ENCODE measurements at regions not wholly inside any gene's neighbourhood (a gene's known extent, or its start where the extent isn't known, plus 50 kb on each side); places are given as distances from the start of the nearest gene placed in this dataset.

GRCh38 chr5:61887271-61887670 lies 418.7 kb upstream of the KIF2A start:
- no peak for DNase-seq
- H3K27ac Mint-ChIP-seq: no peak overlapping the region
- no peak for ATAC-seq (ENCODE audit: low read depth in 2 of 2)
- H3K9me3 Mint-ChIP-seq: peaks cover 6 to 34% (median 12%) of the 10 kb centered on the region in 7 donors
- H3K4me1 Mint-ChIP-seq: no peaks in the 10 kb centered on the region
- H3K4me3 Mint-ChIP-seq: no peak overlapping the region
- peaks cover 0 to 6% (median 4%) of the 10 kb centered on the region in 3 donors for H3K27me3 Mint-ChIP-seq
- H3K36me3 Mint-ChIP-seq: no peaks in the 10 kb centered on the region

DNA sequence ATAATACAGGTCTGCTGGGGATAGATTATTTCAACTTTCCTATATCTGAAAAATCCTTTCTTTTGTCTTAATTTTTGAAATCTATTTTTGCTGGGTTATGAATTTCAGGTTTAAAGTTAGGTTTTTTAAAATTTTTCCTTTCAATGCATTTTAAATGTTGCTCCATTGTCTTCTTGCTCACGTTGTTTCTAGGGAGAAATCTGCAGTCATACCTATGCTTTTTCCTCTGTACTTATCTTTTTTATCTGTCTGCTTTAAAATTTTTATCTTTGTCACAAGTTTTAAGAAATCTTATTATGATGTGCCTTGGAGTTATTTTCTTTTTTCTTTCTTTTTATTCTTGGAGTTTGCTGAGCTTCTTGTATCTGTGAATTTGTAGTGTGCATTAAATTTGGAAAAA lies 412.0 kb upstream of the KIF2A start:
- no peaks in the 10 kb centered on the region for H3K36me3 Mint-ChIP-seq
- H3K4me1 Mint-ChIP-seq: no peaks in the 10 kb centered on the region
- DNase-seq: no peak
- ATAC-seq (ENCODE audit: low read depth in 2 of 2): no peak
- H3K27me3 Mint-ChIP-seq: peaks cover 0 to 3% (median 0%) of the 10 kb centered on the region in 3 donors
- H3K27ac Mint-ChIP-seq: no peak overlapping the region
- H3K4me3 Mint-ChIP-seq: no peak overlapping the region
- peaks cover 0 to 35% (median 15%) of the 10 kb centered on the region in 7 donors for H3K9me3 Mint-ChIP-seq

DNA sequence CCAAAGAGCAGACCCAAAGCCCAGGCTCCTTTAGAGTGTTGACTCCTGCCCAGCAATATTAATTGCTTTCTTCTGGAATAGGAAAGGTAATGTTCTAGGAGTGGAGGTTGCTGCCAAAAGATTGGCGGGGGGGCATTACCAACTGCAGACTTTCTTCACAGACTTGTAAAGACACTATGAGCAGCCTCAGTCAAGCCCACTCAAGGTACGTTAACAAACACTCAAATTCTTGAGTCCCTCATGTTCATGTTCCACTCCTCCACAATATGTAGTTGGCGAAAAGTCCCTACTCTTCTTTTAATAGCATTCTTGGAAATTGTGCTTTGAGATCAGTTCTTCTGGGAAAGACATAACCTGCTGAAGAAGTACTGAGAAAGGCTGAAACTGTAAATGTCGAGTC lies 409.2 kb upstream of the KIF2A start:
- H3K27ac Mint-ChIP-seq: no peak overlapping the region
- no peaks in the 10 kb centered on the region for H3K4me1 Mint-ChIP-seq
- DNase-seq (no peak), ATAC-seq (ENCODE audit: low read depth in 2 of 2) (no peak)
- no peaks in the 10 kb centered on the region for H3K36me3 Mint-ChIP-seq
- H3K4me3 Mint-ChIP-seq: no peak overlapping the region
- H3K27me3 Mint-ChIP-seq: peaks cover 0 to 11% (median 0%) of the 10 kb centered on the region in 3 donors
- H3K9me3 Mint-ChIP-seq: peaks cover 0 to 17% (median 7%) of the 10 kb centered on the region in 7 donors

DNA sequence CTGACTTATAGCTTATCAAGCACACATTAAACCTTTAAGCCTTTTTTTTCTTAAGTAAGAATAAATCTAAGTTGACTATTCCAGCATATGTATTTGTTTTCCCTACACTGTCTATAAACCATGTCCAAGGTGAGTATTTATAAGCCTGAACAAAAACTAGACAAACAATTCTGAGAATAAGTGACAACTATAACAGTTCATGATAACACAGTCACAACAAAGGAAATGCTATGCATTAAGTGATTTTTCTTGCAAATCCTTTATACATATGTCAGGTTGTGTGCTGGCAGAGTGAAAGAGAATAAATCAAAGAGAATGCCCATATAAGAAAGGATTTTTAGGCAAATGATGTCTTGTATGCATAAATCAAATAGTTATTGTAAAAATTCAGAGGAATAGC lies 408.8 kb upstream of the KIF2A start:
- H3K4me1 Mint-ChIP-seq: no peaks in the 10 kb centered on the region
- H3K4me3 Mint-ChIP-seq: no peak overlapping the region

GRCh38 chr5:61901997-61902396 lies 404.0 kb upstream of the KIF2A start:
- H3K27me3 Mint-ChIP-seq: peaks cover 0 to 11% (median 0%) of the 10 kb centered on the region in 3 donors
- H3K27ac Mint-ChIP-seq: no peak overlapping the region
- ATAC-seq (ENCODE audit: low read depth in 2 of 2) (no peak), DNase-seq (no peak)
- H3K4me3 Mint-ChIP-seq: no peak overlapping the region
- no peaks in the 10 kb centered on the region for H3K4me1 Mint-ChIP-seq
- peaks cover 0 to 4% (median 0%) of the 10 kb centered on the region in 7 donors for H3K9me3 Mint-ChIP-seq
- H3K36me3 Mint-ChIP-seq: no peaks in the 10 kb centered on the region

More for the DNA sequence above, 408.8 kb upstream of the KIF2A start:
- DNase-seq (no peak), ATAC-seq (ENCODE audit: low read depth in 2 of 2) (no peak)
- Mint-ChIP-seq H3K27me3 (peaks cover 0 to 11% (median 0%) of the 10 kb centered on the region in 3 donors), H3K9me3 (peaks cover 0 to 17% (median 7%) of the 10 kb centered on the region in 7 donors), H3K36me3 (no peaks in the 10 kb centered on the region), H3K27ac (no peak overlapping the region)

DNA sequence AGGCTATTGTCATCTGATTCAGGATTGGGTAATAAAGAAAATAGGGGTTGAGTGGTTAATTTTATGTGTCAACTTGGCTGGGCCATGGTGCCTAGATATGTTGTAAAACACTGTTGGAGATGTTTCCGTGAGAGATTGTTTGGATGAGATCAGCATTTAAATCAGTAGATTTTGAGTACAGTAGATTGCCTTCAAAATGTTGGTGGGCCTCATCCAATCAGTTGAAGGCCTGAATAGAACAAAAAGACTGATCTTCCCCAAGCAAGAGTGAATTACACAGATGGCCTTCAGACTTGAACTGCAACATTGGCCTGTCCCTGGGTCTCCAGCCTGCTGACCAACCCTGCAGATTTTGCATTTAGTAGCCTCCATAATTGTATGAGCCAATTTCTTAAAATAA lies 401.3 kb upstream of the KIF2A start:
- H3K27me3 Mint-ChIP-seq: peaks cover 0 to 7% (median 0%) of the 10 kb centered on the region in 3 donors
- H3K27ac Mint-ChIP-seq: no peak overlapping the region
- H3K36me3 Mint-ChIP-seq: no peaks in the 10 kb centered on the region
- ATAC-seq (ENCODE audit: low read depth in 2 of 2) (no peak), DNase-seq (no peak)
- peak overlapping the region in 1 of 8 donors; percentile 7 for H3K4me3 Mint-ChIP-seq
- H3K4me1 Mint-ChIP-seq: no peaks in the 10 kb centered on the region
- H3K9me3 Mint-ChIP-seq: peaks cover 0 to 3% (median 0%) of the 10 kb centered on the region in 7 donors

GRCh38 chr5:61905613-61906012 lies 400.4 kb upstream of the KIF2A start:
- H3K4me1 Mint-ChIP-seq: no peaks in the 10 kb centered on the region
- ATAC-seq (ENCODE audit: low read depth in 2 of 2): no peak

GRCh38 chr5:61906820-61907219 lies 399.2 kb upstream of the KIF2A start:
- DNase-seq: no peak
- H3K4me3 Mint-ChIP-seq: no peak overlapping the region
- H3K36me3 Mint-ChIP-seq: no peaks in the 10 kb centered on the region
- peaks cover 0 to 5% (median 0%) of the 10 kb centered on the region in 3 donors for H3K27me3 Mint-ChIP-seq
- H3K4me1 Mint-ChIP-seq: no peaks in the 10 kb centered on the region
- peaks cover 0 to 7% (median 3%) of the 10 kb centered on the region in 7 donors for H3K9me3 Mint-ChIP-seq
- no peak overlapping the region for H3K27ac Mint-ChIP-seq
- ATAC-seq (ENCODE audit: low read depth in 2 of 2): no peak

More at GRCh38 chr5:61905613-61906012, 400.4 kb upstream of the KIF2A start:
- H3K27me3 Mint-ChIP-seq: peaks cover 0 to under 1% (median 0%) of the 10 kb centered on the region in 3 donors
- peaks cover 0 to 5% (median 3%) of the 10 kb centered on the region in 7 donors for H3K9me3 Mint-ChIP-seq
- DNase-seq: no peak
- no peaks in the 10 kb centered on the region for H3K36me3 Mint-ChIP-seq
- H3K4me3 Mint-ChIP-seq: no peak overlapping the region
- no peak overlapping the region for H3K27ac Mint-ChIP-seq

DNA sequence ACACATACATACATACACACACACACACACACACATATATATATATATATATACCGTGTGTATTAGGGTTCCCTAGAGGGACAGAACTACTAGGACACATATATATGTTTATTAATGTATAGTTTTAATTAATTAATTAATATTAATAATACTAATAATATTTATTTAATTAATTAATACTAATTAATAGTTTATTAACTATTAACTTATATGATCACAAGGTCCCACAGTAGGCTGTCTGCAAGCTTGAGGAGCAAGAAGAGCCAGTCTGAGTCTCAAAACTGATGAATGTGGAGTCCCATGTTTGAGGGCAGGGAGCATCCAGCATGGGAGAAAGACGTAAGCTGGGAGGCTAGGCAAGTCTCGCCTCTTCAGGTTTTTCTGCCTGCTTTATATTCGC lies 398.0 kb upstream of the KIF2A start:
- DNase-seq (no peak), ATAC-seq (ENCODE audit: low read depth in 2 of 2) (no peak)
- no peak overlapping the region for H3K4me3 Mint-ChIP-seq
- H3K27me3 Mint-ChIP-seq: peaks cover 0 to 5% (median 0%) of the 10 kb centered on the region in 3 donors
- no peaks in the 10 kb centered on the region for H3K36me3 Mint-ChIP-seq
- peaks cover 0 to 12% (median 5%) of the 10 kb centered on the region in 7 donors for H3K9me3 Mint-ChIP-seq
- H3K27ac Mint-ChIP-seq: no peak overlapping the region
- H3K4me1 Mint-ChIP-seq: no peaks in the 10 kb centered on the region

DNA sequence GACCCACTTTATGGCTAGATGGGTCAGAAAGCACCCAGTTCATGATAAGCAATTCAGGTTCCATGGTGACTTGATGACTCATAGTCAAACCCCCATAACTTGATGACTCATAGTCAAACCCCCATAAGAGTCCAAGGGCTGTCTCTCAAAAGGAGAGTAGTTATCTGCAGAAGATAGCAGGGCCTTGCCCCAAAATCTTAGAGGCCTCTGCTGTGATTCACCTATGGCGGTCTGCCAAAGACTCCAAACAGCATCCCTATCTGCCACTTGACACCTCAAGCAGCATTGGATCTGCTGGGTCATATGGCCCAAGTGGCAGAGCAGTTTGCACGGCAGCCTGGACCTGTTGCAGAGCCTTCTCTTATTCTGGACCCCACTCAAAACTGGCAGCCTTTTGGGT lies 395.2 kb upstream of the KIF2A start:
- ATAC-seq (ENCODE audit: low read depth in 2 of 2) (no peak), DNase-seq (no peak)
- Mint-ChIP-seq H3K36me3 (no peaks in the 10 kb centered on the region), H3K27me3 (peaks cover 0 to 8% (median 5%) of the 10 kb centered on the region in 3 donors), H3K4me3 (no peak overlapping the region), H3K9me3 (peaks cover 0 to 11% (median 5%) of the 10 kb centered on the region in 7 donors), H3K27ac (no peak overlapping the region), H3K4me1 (no peaks in the 10 kb centered on the region)

DNA sequence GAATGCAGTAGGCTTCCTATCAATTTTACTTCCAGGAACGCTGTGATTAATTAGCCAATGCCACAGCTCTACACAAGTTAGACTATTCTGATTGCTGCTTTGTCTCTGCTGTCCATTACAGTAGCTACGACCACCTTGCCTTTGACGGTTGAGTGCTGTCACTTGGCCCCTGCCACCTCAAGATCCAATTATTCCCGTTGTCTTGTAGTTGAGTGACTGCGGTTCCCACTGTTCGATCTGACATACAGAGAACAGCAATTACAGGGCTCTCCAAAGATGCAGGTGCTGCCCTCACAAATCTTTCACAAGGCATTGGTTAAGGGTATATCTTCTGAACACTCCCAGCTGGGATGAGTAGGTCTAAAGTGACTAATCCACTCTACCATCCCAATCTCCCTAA lies 393.4 kb upstream of the KIF2A start:
- Mint-ChIP-seq H3K27ac (no peak overlapping the region), H3K4me1 (no peaks in the 10 kb centered on the region), H3K27me3 (peaks cover 0 to 8% (median 5%) of the 10 kb centered on the region in 3 donors), H3K36me3 (no peaks in the 10 kb centered on the region), H3K4me3 (no peak overlapping the region), H3K9me3 (peaks cover 0 to 12% (median 5%) of the 10 kb centered on the region in 7 donors)
- DNase-seq (no peak), ATAC-seq (ENCODE audit: low read depth in 2 of 2) (no peak)

- H3K36me3 Mint-ChIP-seq: no peaks in the 10 kb centered on the region
- H3K27ac Mint-ChIP-seq: peak overlapping the region in 1 of 6 donors; percentile 76
- H3K4me1 Mint-ChIP-seq: no peaks in the 10 kb centered on the region
- H3K4me3 Mint-ChIP-seq: no peak overlapping the region
- DNase-seq (no peak), ATAC-seq (ENCODE audit: low read depth in 2 of 2) (no peak)
- H3K9me3 Mint-ChIP-seq: peaks cover 0 to 12% (median 5%) of the 10 kb centered on the region in 7 donors
- H3K27me3 Mint-ChIP-seq: peaks cover 5 to 8% (median 6%) of the 10 kb centered on the region in 3 donors
Observed at GRCh38 chr5:61915646-61916045, 390.4 kb upstream of the KIF2A start.

- Mint-ChIP-seq H3K27me3 (peaks cover 0 to 8% (median 6%) of the 10 kb centered on the region in 3 donors), H3K27ac (no peak overlapping the region)
Observed at GRCh38 chr5:61916621-61917620, 389.1 kb upstream of the KIF2A start.

GRCh38 chr5:61918611-61919010 lies 387.4 kb upstream of the KIF2A start:
- DNase-seq (no peak), ATAC-seq (ENCODE audit: low read depth in 2 of 2) (no peak)
- Mint-ChIP-seq H3K36me3 (no peaks in the 10 kb centered on the region), H3K4me3 (no peak overlapping the region), H3K4me1 (no peaks in the 10 kb centered on the region), H3K27ac (no peak overlapping the region), H3K27me3 (peaks cover 0 to 8% (median 6%) of the 10 kb centered on the region in 3 donors), H3K9me3 (peaks cover 0 to 5% (median 1%) of the 10 kb centered on the region in 7 donors)

More at GRCh38 chr5:61916621-61917620, 389.1 kb upstream of the KIF2A start:
- no peak for ATAC-seq (ENCODE audit: low read depth in 2 of 2)
- Mint-ChIP-seq H3K36me3 (no peaks in the 10 kb centered on the region), H3K9me3 (peaks cover 0 to 8% (median 4%) of the 10 kb centered on the region in 7 donors), H3K4me3 (no peak overlapping the region), H3K4me1 (no peaks in the 10 kb centered on the region)
- no peak for DNase-seq

Measured in naive B cell (primary cell).